ENCODE measurements at regions not wholly inside any gene's neighbourhood (a gene's known extent, or its start where the extent isn't known, plus 50 kb on each side); places are given as distances from the start of the nearest gene placed in this dataset.

GRCh38 chr13:109957875-109958274, 171.5 kb upstream of the IRS2 start:
- Histone ChIP-seq H3K9me3 (ENCODE audit: control insufficient read depth, insufficient read depth, low read depth, low read length) (no peaks in the 10 kb centered on the region), H3K36me3 (ENCODE audit: control insufficient read depth, insufficient read depth, low read length) (no peaks in the 10 kb centered on the region), H3K4me3 (ENCODE audit: low read depth in 2 of 2, low read length in 2 of 2) (no peak overlapping the region), H3K4me1 (ENCODE audit: control insufficient read depth, insufficient read depth, low read length) (no peaks in the 10 kb centered on the region), H3K27ac (ENCODE audit: low read length) (no peak overlapping the region), H3K27me3 (ENCODE audit: control insufficient read depth, insufficient read depth, low read length) (no peaks in the 10 kb centered on the region)
- intact Hi-C loops (cut with micrococcal nuclease; ENCODE audit: unreplicated experiment) (no loop called here), in situ Hi-C loops (cut with HindIII; ENCODE audit: low pct_unique_long_range_greater_than_20kb, low sequenced_read_pairs) (no loop called here)
- ATAC-seq (no peak), DNase-seq (ENCODE audit: low read depth, low spot score) (no peak)
- ChIA-PET CTCF (no interaction called here), POLR2A (no interaction called here)
- BruUV-seq (replicated peaks): no TSS peak
- TF ChIP-seq TCF7L2 (IDR thresholded peaks at IDR 0.05; ENCODE audit: low read depth, low read length) (no peak), SIN3A (IDR thresholded peaks at IDR 0.05; ENCODE audit: borderline replicate concordance, insufficient read depth, low read depth, low read length) (no peak), POLR2AphosphoS5 (IDR thresholded peaks at IDR 0.05; ENCODE audit: low read depth, low read length) (no peak)

DNA sequence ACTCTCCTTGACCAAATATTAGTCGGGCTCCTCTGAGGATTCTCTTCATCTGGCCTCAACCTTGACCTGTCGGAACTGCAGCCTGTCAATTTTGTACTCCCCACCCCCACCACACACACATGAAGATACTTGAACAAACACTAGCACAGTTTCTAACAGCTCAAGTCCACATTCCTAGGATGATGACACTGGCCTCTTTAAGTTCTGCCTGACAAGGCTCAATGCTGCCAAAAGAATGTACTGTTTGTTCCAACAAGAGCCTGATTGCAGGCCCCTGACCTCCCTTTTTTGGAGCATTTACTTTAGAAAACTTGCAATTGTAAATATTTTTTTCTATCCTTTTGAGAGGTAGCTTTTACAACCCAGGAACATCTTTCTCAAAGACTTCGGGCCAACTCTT, 169.2 kb upstream of the IRS2 start:
- Histone ChIP-seq H3K27ac (ENCODE audit: low read length) (no peak overlapping the region), H3K9me3 (ENCODE audit: control insufficient read depth, insufficient read depth, low read depth, low read length) (no peaks in the 10 kb centered on the region), H3K4me3 (ENCODE audit: low read depth in 2 of 2, low read length in 2 of 2) (no peak overlapping the region), H3K27me3 (ENCODE audit: control insufficient read depth, insufficient read depth, low read length) (no peaks in the 10 kb centered on the region), H3K36me3 (ENCODE audit: control insufficient read depth, insufficient read depth, low read length) (no peaks in the 10 kb centered on the region), H3K4me1 (ENCODE audit: control insufficient read depth, insufficient read depth, low read length) (no peaks in the 10 kb centered on the region)
- CTCF ChIA-PET: no interaction called here
- TF ChIP-seq, protein P1, sequence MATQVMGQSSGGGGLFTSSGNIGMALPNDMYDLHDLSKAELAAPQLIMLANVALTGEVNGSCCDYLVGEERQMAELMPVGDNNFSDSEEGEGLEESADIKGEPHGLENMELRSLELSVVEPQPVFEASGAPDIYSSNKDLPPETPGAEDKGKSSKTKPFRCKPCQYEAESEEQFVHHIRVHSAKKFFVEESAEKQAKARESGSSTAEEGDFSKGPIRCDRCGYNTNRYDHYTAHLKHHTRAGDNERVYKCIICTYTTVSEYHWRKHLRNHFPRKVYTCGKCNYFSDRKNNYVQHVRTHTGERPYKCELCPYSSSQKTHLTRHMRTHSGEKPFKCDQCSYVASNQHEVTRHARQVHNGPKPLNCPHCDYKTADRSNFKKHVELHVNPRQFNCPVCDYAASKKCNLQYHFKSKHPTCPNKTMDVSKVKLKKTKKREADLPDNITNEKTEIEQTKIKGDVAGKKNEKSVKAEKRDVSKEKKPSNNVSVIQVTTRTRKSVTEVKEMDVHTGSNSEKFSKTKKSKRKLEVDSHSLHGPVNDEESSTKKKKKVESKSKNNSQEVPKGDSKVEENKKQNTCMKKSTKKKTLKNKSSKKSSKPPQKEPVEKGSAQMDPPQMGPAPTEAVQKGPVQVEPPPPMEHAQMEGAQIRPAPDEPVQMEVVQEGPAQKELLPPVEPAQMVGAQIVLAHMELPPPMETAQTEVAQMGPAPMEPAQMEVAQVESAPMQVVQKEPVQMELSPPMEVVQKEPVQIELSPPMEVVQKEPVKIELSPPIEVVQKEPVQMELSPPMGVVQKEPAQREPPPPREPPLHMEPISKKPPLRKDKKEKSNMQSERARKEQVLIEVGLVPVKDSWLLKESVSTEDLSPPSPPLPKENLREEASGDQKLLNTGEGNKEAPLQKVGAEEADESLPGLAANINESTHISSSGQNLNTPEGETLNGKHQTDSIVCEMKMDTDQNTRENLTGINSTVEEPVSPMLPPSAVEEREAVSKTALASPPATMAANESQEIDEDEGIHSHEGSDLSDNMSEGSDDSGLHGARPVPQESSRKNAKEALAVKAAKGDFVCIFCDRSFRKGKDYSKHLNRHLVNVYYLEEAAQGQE (IDR thresholded peaks at IDR 0.05; ENCODE audit: insufficient read depth in 1 of 2, low read depth in 2 of 2, low read length in 1 of 2): no peak
- TF ChIP-seq TCF7L2 (IDR thresholded peaks at IDR 0.05; ENCODE audit: low read depth, low read length) (no peak), SIN3A (IDR thresholded peaks at IDR 0.05; ENCODE audit: borderline replicate concordance, insufficient read depth, low read depth, low read length) (no peak), POLR2AphosphoS5 (IDR thresholded peaks at IDR 0.05; ENCODE audit: low read depth, low read length) (no peak)
- TF ChIP-seq, protein P2, sequence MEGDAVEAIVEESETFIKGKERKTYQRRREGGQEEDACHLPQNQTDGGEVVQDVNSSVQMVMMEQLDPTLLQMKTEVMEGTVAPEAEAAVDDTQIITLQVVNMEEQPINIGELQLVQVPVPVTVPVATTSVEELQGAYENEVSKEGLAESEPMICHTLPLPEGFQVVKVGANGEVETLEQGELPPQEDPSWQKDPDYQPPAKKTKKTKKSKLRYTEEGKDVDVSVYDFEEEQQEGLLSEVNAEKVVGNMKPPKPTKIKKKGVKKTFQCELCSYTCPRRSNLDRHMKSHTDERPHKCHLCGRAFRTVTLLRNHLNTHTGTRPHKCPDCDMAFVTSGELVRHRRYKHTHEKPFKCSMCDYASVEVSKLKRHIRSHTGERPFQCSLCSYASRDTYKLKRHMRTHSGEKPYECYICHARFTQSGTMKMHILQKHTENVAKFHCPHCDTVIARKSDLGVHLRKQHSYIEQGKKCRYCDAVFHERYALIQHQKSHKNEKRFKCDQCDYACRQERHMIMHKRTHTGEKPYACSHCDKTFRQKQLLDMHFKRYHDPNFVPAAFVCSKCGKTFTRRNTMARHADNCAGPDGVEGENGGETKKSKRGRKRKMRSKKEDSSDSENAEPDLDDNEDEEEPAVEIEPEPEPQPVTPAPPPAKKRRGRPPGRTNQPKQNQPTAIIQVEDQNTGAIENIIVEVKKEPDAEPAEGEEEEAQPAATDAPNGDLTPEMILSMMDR (IDR thresholded peaks at IDR 0.05): no peak
- intact Hi-C loops (cut with micrococcal nuclease; ENCODE audit: unreplicated experiment): no loop called here
- in situ Hi-C loops (cut with HindIII; ENCODE audit: low pct_unique_long_range_greater_than_20kb, low sequenced_read_pairs): no loop called here
- ATAC-seq (no peak), DNase-seq (ENCODE audit: low read depth, low spot score) (no peak)
- BruUV-seq (replicated peaks): no TSS peak
- POLR2A ChIA-PET: no interaction called here

DNA sequence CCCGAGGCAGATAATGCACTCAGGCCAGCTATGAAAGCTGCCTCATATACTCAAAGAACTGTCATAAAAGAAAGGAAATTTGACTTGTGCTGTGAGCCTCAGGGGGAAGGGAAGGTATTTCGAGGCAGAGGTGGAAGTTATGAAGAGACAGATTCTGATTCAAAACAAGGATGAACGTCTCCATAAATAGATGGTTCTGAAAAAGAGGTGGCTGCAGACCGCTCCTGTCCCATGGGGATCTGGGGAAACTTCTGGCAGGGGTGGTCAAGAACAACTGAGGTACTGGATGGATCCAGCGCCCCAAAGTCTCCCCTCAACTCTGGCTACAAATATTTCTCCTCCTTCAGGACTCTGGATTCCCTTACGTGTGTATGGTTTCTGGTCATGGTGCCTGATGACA, 168.1 kb upstream of the IRS2 start:
- POLR2A ChIA-PET: no interaction called here
- H3K27ac ChIP-seq (ENCODE audit: low read length): no peak overlapping the region
- in situ Hi-C loops (cut with HindIII; ENCODE audit: low pct_unique_long_range_greater_than_20kb, low sequenced_read_pairs): no loop called here
- intact Hi-C loops (cut with micrococcal nuclease; ENCODE audit: unreplicated experiment): no loop called here
- CTCF ChIA-PET: no interaction called here
- no peak for DNase-seq (ENCODE audit: low read depth, low spot score)
- H3K36me3 ChIP-seq (ENCODE audit: control insufficient read depth, insufficient read depth, low read length): no peaks in the 10 kb centered on the region
- ATAC-seq: no peak
- no peaks in the 10 kb centered on the region for H3K9me3 ChIP-seq (ENCODE audit: control insufficient read depth, insufficient read depth, low read depth, low read length)
- TF ChIP-seq TCF7L2 (IDR thresholded peaks at IDR 0.05; ENCODE audit: low read depth, low read length): no peak
- TF ChIP-seq SIN3A (IDR thresholded peaks at IDR 0.05; ENCODE audit: borderline replicate concordance, insufficient read depth, low read depth, low read length): no peak
- TF ChIP-seq, protein P2 (IDR thresholded peaks at IDR 0.05): no peak
- no peak for TF ChIP-seq POLR2AphosphoS5 (IDR thresholded peaks at IDR 0.05; ENCODE audit: low read depth, low read length)
- TF ChIP-seq, protein P1 (IDR thresholded peaks at IDR 0.05; ENCODE audit: insufficient read depth in 1 of 2, low read depth in 2 of 2, low read length in 1 of 2): no peak
- no peaks in the 10 kb centered on the region for H3K27me3 ChIP-seq (ENCODE audit: control insufficient read depth, insufficient read depth, low read length)
- no peak overlapping the region for H3K4me3 ChIP-seq (ENCODE audit: low read depth in 2 of 2, low read length in 2 of 2)
- H3K4me1 ChIP-seq (ENCODE audit: control insufficient read depth, insufficient read depth, low read length): no peaks in the 10 kb centered on the region
- no TSS peak for BruUV-seq (replicated peaks)
